GM21515 (cell line): ENCODE measurements at regions not wholly inside any gene's neighbourhood (a gene's known extent, or its start where the extent isn't known, plus 50 kb on each side); places are given as distances from the start of the nearest gene placed in this dataset.
"Not testable (repeated sequence)": the region's sequence is repeated elsewhere in the genome, so short reads cannot be mapped to it uniquely, and the experiment has no call there.

Experiments
- ATAC-seq: cut with Tn5 transposase; IDR thresholded peaks from one replicate; pipeline ENCODE4 v1.9.1; 2021; ENCODE audit not compliant: unreplicated experiment

DNA sequence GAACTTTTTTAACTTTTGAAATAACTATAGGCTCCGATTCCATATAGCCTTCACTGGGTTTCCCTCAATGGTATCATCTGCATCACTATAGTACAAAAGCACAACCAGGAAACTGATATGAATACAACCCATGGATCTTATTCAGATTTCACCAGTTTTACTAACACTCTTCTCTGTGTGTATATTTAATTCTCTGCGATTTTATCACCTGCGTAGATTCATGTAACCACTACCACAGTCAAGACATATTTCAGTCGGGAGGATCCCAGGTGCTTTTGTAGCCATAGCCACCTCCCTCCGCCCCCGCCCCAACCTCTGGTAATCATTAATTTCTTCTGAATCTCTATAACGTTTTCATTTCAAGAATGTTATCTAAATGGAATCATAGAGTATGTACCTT, 82.8 kb upstream of the C7orf33 start:
- no peak for ATAC-seq

DNA sequence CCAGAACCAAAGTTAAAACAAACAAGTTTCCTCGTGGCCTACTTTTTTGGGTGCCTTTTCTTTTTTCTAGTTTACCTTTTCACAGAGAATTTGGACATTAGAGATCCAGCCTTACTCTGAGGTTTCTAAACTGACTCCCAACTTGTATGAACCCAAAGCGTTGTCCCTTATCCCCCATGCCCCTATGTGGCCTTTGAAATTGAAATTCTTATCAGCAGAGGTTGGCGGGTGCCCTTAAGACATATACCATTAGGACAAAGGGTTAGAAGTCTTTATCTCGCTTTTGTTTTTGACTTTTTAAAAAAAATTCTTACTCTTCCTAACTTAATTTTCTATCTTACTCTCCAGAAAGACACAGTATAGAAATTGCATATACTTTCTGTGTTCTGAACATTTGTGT, 76.3 kb upstream of the C7orf33 start:
- no peak for ATAC-seq

DNA sequence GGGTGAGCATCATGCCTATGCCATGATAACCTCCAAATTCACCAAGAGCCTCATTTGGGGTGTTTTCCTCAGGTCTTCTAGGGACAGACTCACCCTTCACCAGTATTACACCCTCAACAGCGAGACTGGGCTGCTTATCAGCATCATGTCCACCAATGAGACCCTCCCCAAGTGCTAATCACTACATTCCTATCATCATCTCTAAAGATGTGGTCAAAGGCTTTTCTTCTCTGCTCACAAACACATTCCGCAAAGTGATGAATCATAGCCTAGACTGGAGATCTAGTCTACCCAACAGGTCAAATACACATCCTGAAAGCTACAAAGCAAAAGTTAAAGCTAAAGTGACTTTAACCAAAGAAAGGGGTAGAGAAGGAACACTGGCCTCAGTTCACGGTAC, 75.3 kb upstream of the C7orf33 start:
- ATAC-seq, result no peak

DNA sequence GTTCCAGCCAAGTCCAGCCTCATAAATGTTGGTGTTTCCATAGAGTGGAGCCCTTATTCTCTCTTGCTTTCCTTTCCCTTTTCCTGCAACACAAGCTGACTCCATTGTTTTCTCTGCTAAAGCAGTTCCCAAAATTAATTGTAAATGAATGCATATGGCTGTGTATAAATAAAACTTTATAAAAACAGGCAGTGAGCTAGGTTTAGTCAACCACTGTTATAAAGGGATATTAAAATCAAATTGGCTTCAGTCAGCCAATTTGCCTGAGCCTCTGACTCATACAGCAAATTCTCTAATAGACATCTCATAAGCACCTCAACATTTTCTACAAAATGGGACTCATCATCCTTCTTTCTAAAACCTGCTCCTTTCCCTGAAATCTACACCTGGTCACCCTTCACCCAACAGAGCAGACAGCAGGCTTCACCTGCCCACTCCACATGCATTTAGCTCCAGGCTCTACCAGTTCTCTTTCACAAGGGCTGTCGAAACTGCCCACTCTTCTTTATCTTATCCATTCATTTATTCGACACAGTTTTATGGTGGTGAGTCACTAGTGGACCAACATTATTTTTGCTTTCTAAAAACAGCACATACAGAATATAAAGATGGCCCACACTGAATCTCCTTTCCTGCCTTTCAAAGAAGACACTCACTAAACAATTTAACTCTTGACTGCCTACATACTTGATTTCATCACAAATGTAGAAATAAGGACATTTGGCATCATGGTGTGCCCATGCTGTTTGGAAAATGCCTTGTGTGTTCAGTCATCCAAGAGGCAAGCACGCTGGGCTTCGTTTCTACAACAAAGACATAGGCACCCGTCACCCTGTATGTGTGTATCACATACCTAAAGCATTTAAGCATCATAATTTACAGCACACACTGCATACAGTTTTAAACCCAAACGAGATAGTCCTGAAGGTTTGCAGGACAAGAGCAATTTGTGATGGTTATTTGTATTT, 74.6 kb upstream of the C7orf33 start:
- no peak for ATAC-seq

DNA sequence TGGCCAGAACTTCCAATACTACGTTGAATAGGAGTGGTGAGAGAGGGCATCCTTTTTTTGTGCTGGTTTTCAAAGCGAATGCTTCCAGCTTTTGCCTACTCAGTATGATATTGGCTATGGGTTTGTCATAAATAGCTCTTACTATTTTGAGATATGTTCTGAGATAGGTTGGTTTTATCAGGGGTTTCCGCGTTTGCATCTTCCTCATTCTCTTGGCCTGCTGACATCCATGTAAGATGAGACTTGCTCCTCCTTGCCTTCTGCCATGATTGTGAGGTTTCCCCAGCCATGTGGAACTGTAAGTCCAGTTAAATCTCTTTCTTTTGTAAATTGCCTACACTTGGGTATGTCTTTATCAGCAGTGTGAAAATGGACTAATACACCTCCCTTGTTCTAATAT, 71.2 kb upstream of the C7orf33 start:
- not testable (repeated sequence) for ATAC-seq

DNA sequence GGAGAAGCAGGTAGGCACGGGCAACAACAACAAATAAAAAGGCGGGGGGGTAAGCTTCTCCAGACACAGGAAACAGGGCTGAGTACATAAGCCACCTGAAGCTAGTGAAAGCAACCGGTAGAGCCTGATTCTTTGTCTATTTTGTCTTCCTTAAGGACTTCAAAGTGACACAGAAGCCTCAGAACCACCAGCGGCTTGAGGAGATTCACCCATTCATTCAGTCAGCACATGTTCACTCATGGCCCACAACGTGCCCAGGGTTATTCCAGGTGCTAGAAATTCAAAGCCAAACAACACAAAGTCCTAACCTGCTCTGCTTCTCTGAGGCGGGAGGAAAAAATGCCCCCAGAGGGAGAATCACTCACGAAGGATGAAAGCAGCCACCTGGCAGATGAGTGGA, 69.3 kb upstream of the C7orf33 start:
- ATAC-seq, result no peak

DNA sequence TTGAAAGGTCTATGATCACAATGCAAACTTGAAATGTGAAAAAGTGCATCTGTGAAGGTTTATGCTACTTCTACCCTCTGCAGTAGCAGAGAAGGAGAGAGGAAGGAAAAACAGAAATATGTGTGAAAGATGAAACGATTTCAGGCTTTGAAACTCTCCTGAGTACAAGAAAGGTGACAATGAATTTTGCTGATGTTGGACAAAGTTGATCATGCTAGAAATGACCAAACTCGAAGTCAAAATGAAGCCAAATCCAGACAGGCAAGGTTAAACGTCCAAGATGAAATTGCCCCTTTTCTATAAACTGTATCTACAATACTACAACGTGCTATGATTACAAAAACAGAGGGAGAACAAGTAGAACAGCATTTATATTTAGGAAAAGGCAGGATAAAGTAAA, 67.0 kb upstream of the C7orf33 start:
- no peak for ATAC-seq

DNA sequence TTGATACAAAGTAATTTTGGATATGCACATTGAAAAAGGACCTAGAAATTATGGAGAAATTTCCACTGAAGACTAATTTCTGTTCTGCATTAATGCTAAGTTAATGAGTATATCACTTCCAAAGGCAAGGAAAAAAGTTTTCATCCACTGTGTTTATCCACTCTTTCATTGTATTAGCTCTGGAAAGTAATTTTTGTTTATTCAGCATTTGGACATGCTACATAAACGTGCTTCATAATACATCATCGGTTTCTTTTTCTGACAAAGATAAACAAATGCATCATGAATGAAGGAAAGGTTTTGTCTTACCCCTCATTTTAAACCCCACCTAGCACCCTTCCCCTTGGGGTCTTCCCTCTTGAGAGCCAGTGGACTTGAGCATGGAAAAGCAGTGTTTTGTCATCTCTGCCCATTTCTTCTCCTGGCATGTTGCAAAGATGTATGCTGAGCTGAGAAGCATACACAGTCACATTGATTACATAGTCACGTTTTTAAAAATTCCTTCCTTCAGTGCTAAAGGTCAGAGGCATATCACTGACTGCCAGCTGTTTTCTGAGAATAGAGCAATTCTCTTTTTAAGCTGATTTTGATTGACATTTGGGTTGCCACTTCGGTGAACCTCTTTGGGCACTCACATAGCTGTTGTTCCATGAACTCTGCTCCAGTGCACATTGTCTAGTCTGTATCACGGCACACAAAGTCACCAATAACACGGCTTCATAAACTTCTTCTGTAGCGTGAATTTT, 65.9 kb upstream of the C7orf33 start:
- no peak for ATAC-seq

DNA sequence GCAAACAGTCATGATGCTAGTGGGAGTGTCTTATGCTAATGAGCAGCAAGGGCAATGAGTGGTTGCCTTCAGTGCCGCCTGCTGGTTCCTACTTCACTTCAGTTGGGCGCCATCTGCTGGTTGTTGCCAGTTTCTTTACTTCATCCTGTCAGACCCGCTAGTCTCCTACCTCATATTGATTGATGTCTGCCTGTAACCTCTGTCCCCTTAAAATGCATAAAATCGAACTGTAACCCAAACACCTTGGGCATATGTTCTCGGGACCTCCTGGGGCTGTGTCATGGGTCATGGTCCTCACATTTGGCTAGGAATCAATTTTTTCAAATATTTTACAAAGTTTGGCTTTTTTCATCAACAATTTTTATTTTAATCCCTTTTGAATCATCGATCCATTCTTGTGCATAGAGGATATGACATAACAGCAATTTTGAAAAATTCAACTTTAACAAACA, 62.8 kb upstream of the C7orf33 start:
- ATAC-seq, result peak; percentile 99

DNA sequence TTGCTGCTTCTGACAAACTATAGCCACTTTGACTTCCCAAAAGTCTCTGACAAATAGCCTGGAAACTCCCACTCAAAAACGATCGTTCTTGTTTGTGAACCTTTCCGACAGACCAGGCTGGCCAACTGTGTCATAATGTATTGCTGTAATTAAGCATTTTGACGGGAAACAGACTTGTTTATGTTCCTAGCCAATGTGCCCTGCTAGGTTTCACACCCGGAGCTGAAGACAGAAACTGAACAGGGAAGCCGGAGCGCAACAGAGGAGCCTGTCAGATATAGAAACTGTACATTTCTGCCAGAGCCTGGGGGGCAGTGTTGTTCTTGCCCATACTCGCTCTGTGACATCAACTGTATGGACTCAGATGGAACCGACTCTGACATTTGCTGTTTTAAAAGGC, 55.3 kb upstream of the C7orf33 start:
- ATAC-seq, result peak; percentile 76

DNA sequence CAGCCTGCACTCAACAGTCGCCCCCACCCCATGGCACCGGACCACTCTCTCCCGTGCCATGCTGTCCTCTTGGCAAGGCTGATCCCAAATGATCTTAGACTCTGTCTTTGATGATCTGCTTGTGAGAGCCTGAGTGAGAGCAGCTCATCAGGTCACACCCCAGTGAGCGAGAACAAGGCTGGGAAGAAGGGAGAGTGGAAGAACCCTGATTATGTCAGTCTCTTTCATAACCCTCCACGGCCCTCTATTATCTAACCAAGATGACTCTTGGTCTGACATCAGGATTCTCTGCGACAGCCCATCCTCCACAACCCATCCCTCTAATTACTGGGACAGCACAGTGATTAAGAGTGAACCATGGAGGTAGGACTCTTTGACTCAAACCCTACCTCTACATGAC, 53.1 kb upstream of the C7orf33 start:
- no peak for ATAC-seq

DNA sequence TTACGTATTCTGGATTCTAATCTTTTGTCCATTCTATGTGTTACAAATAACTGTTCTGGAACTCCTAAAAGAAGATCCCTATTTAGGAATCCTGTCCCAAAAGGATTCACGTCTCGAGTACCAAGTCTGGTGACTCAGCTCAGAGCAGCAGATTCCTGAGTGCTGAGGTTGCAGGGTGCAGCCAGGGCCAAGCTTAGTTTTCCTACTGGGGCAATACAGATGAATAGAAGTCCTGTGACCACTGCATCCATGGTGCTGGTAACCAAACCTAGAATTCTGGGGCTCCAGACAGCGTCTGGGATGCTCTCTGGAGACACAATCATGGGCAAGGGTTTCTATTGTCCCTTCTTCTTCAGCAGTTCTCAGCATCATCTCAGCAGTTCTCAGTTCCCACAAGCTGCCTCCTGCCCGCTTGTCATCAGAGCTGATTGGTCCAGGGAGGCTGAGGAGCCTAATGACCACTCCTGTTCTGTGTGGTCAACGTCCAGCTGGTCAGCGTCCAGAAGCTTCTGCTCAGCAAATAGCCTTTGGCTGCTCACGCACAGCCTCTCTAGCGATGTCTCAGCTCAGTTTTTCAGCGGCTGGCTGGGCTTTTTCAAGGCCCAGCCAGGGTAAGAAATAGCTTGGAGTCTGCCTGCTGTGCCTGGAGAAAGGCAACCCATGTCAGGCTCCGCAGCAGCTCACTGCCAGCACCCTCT, 50.4 kb upstream of the C7orf33 start:
- ATAC-seq, result no peak
